ENCODE measurements at regions not wholly inside any gene's neighbourhood (a gene's known extent, or its start where the extent isn't known, plus 50 kb on each side); places are given as distances from the start of the nearest gene placed in this dataset.

DNA sequence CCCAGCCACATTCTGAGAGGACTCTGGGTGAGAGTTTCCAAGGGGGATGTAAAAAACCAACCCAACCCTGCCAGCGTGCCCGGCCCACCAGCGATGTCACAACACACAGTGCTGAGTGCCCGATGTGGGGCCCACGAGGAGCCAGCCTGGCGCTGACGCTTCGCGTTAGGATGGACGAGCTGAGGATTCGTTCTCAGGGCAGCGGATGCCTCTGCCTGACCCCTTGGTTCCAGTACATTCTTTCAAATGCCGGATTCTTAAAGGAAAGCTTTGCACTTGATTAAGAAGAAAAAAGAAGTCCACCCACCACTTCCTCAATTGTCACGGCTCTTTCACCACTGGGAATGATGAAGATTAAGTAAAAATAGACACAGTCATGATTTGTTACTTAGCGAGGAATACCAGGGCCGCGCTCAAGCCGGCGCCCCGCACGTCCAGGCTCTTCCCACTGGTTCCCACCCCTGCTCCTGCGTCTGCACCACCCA, 79.4 kb downstream of the IRF8 start:
- TF ChIP-seq, protein P1, sequence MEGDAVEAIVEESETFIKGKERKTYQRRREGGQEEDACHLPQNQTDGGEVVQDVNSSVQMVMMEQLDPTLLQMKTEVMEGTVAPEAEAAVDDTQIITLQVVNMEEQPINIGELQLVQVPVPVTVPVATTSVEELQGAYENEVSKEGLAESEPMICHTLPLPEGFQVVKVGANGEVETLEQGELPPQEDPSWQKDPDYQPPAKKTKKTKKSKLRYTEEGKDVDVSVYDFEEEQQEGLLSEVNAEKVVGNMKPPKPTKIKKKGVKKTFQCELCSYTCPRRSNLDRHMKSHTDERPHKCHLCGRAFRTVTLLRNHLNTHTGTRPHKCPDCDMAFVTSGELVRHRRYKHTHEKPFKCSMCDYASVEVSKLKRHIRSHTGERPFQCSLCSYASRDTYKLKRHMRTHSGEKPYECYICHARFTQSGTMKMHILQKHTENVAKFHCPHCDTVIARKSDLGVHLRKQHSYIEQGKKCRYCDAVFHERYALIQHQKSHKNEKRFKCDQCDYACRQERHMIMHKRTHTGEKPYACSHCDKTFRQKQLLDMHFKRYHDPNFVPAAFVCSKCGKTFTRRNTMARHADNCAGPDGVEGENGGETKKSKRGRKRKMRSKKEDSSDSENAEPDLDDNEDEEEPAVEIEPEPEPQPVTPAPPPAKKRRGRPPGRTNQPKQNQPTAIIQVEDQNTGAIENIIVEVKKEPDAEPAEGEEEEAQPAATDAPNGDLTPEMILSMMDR (conservative IDR thresholded peaks at IDR 0.05): no peak
- no peak for TF ChIP-seq ZFX (IDR thresholded peaks at IDR 0.05)

All from C4-2B (cell line).